HUES48 (cell line): ENCODE measurements at regions not wholly inside any gene's neighbourhood (a gene's known extent, or its start where the extent isn't known, plus 50 kb on each side); places are given as distances from the start of the nearest gene placed in this dataset.

Source experiments
- H3K27ac ChIP-seq: one replicate; pipeline ENCODE4 v1.7.0; 2013; ENCODE audit warnings: low read depth, low read length, inconsistent platforms
- H3K27me3 ChIP-seq: 2 replicates; pipeline ENCODE4 v1.6.1; 2013; ENCODE audit warnings: mild to moderate bottlenecking, low read length; ENCODE audit not compliant: control insufficient read depth, insufficient read depth
- H3K36me3 ChIP-seq: 2 replicates; pipeline ENCODE4 v1.6.1; 2013; ENCODE audit warnings: low read length; ENCODE audit not compliant: control insufficient read depth, insufficient read depth
- H3K4me1 ChIP-seq: 2 replicates; pipeline ENCODE4 v1.6.1; 2013; ENCODE audit warnings: mild to moderate bottlenecking, low read length; ENCODE audit not compliant: control insufficient read depth, insufficient read depth
- H3K4me3 ChIP-seq: 2 replicates; pipeline ENCODE4 v1.5.1; 2013; ENCODE audit warnings: mild to moderate bottlenecking, low read depth, low read length
- H3K9ac ChIP-seq: 2 replicates; pipeline ENCODE4 v1.6.1; 2013; ENCODE audit warnings: mild to moderate bottlenecking, low read depth, low read length, moderate library complexity
- H3K9me3 ChIP-seq: 2 replicates; pipeline ENCODE4 v1.6.1; 2013; ENCODE audit warnings: low read length; ENCODE audit not compliant: control insufficient read depth, insufficient read depth

- no peaks in the 10 kb centered on the region for H3K4me1 ChIP-seq
- no peak overlapping the region for H3K4me3 ChIP-seq
- H3K9me3 ChIP-seq = no peaks in the 10 kb centered on the region
- no peaks in the 10 kb centered on the region for H3K27me3 ChIP-seq
- H3K27ac ChIP-seq = no peak overlapping the region
- H3K36me3 ChIP-seq = no peaks in the 10 kb centered on the region
- no peak overlapping the region for H3K9ac ChIP-seq
These were observed 921.9 kb downstream of the ADGRL2 start for GRCh38 chr1:82722608-82723007.

DNA sequence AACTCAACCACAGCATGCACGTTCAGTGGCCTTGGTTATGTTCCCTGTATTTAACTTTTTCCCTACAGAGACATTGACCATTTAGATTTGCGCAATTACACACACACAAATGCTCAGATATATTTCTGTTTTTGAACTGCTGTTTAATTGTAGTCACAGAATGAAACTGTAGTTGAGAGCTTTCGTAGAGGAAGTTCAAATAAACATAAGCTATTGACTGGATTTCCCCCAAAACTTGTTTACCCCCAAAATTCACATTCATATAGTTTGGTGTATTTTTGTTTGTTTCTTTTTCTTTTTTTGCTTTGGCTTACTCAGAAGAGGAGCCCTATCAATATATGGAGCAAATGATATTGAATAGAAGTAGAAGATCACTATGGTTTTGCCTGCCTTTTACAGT, 921.0 kb downstream of the ADGRL2 start:
- Histone ChIP-seq H3K9me3 (no peaks in the 10 kb centered on the region), H3K4me1 (no peaks in the 10 kb centered on the region), H3K27ac (no peak overlapping the region), H3K27me3 (no peaks in the 10 kb centered on the region), H3K4me3 (no peak overlapping the region), H3K9ac (no peak overlapping the region), H3K36me3 (no peaks in the 10 kb centered on the region)

DNA sequence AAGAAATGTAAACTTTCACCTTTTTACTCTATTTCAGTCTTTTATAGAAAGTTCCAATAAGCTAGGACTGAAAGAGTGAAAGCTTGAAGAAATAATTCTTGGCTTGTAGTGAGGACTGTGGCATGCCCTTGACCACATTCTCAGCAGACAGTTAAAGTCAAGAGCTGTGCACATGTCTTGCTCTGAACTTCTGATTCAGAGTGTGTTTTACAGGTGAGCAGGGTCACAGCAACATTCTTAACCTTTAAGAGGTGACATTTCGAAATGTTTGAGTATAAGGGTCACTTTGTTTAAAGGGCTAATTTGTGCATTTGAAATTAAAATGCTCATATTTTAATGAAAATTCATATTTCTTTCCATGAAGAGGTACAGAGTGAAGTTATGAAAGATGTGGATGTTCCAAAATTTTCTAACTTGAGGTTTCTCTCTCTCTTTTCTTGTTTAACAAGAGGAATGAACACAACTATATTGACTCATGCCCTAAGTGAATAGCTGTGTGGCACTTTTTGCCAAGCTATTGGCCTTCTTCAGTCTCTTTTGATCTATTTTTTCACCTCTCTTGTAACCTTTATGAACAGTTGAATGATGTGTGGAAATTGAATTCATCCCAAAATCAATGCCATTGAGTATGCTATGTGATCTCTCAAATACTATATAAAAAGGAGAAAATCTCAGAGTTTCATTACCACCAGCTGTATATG, 918.1 kb downstream of the ADGRL2 start:
- no peaks in the 10 kb centered on the region for H3K36me3 ChIP-seq
- no peaks in the 10 kb centered on the region for H3K27me3 ChIP-seq
- H3K9ac ChIP-seq = no peak overlapping the region
- no peak overlapping the region for H3K4me3 ChIP-seq
- no peaks in the 10 kb centered on the region for H3K9me3 ChIP-seq
- no peak overlapping the region for H3K27ac ChIP-seq
- no peaks in the 10 kb centered on the region for H3K4me1 ChIP-seq

- no peak overlapping the region for H3K4me3 ChIP-seq
- no peaks in the 10 kb centered on the region for H3K36me3 ChIP-seq
- no peak overlapping the region for H3K27ac ChIP-seq
- H3K9ac ChIP-seq = no peak overlapping the region
- no peaks in the 10 kb centered on the region for H3K9me3 ChIP-seq
- no peaks in the 10 kb centered on the region for H3K27me3 ChIP-seq
- H3K4me1 ChIP-seq = no peaks in the 10 kb centered on the region
These were observed 909.4 kb downstream of the ADGRL2 start for GRCh38 chr1:82710091-82710490.

- Histone ChIP-seq H3K4me1 (no peaks in the 10 kb centered on the region), H3K27ac (no peak overlapping the region), H3K9ac (no peak overlapping the region), H3K4me3 (no peak overlapping the region), H3K9me3 (no peaks in the 10 kb centered on the region), H3K36me3 (no peaks in the 10 kb centered on the region), H3K27me3 (no peaks in the 10 kb centered on the region)
These were observed 906.9 kb downstream of the ADGRL2 start for GRCh38 chr1:82707681-82708080.

GRCh38 chr1:82706741-82707140, 906.0 kb downstream of the ADGRL2 start:
- Histone ChIP-seq H3K9me3 (no peaks in the 10 kb centered on the region), H3K27ac (no peak overlapping the region), H3K27me3 (no peaks in the 10 kb centered on the region), H3K4me3 (no peak overlapping the region), H3K9ac (no peak overlapping the region), H3K36me3 (no peaks in the 10 kb centered on the region), H3K4me1 (no peaks in the 10 kb centered on the region)

GRCh38 chr1:82704966-82705365, 904.2 kb downstream of the ADGRL2 start:
- Histone ChIP-seq H3K4me3 (no peak overlapping the region), H3K36me3 (no peaks in the 10 kb centered on the region), H3K4me1 (no peaks in the 10 kb centered on the region), H3K9ac (no peak overlapping the region), H3K27ac (no peak overlapping the region), H3K9me3 (no peaks in the 10 kb centered on the region), H3K27me3 (no peaks in the 10 kb centered on the region)

- Histone ChIP-seq H3K4me1 (no peaks in the 10 kb centered on the region), H3K4me3 (no peak overlapping the region), H3K27me3 (no peaks in the 10 kb centered on the region), H3K36me3 (no peaks in the 10 kb centered on the region), H3K9me3 (no peaks in the 10 kb centered on the region), H3K27ac (no peak overlapping the region), H3K9ac (no peak overlapping the region)
These were observed 903.7 kb downstream of the ADGRL2 start for GRCh38 chr1:82704393-82704792.

DNA sequence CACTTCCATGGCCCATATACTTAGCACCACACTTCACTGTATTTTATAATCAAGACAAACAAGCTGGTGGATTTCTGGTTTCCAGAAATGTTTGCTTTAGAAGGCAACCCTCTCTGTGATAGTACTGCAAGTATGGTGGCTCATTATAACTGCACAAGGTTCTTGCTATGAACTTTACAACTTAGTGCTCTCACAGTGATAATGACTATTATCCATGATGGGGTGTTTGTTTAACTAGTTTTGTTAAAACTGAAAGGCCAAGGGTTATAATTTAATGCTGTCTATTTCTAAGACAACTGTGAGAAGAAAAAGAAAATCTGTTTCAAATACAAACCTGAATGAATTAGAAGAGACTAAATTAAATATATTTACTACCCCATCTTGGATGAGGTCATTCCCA, 903.2 kb downstream of the ADGRL2 start:
- H3K9ac ChIP-seq = no peak overlapping the region
- no peaks in the 10 kb centered on the region for H3K36me3 ChIP-seq
- no peaks in the 10 kb centered on the region for H3K27me3 ChIP-seq
- H3K27ac ChIP-seq = no peak overlapping the region
- no peaks in the 10 kb centered on the region for H3K4me1 ChIP-seq
- no peaks in the 10 kb centered on the region for H3K9me3 ChIP-seq
- H3K4me3 ChIP-seq = no peak overlapping the region

DNA sequence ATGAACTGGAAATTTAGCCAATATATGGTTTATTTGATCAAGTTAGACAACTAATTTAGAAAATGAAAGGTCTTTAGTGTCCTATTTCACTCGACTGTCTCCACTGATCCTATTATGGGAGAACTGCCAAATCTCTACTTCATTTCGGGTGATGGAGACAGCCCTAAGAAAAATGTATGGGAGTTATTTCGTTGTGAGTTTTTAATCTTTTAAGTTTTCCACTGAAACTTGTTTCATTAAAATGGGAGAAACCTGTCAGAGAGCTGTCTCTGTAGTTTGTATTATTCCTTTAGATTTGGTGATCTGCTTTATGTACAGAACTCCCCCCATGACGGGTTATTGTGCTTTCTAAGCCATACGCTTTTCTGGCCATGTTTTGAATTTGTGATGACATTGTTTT, 899.7 kb downstream of the ADGRL2 start:
- Histone ChIP-seq H3K4me3 (no peak overlapping the region), H3K27ac (no peak overlapping the region), H3K36me3 (no peaks in the 10 kb centered on the region), H3K9me3 (no peaks in the 10 kb centered on the region), H3K9ac (no peak overlapping the region), H3K27me3 (no peaks in the 10 kb centered on the region), H3K4me1 (no peaks in the 10 kb centered on the region)

GRCh38 chr1:82697965-82698364, 897.2 kb downstream of the ADGRL2 start:
- Histone ChIP-seq H3K9ac (no peak overlapping the region), H3K36me3 (no peaks in the 10 kb centered on the region), H3K27ac (no peak overlapping the region), H3K9me3 (no peaks in the 10 kb centered on the region), H3K4me3 (no peak overlapping the region), H3K4me1 (no peaks in the 10 kb centered on the region), H3K27me3 (no peaks in the 10 kb centered on the region)

GRCh38 chr1:82695443-82695842, 894.7 kb downstream of the ADGRL2 start:
- Histone ChIP-seq H3K36me3 (no peaks in the 10 kb centered on the region), H3K4me1 (no peaks in the 10 kb centered on the region), H3K27ac (no peak overlapping the region), H3K27me3 (no peaks in the 10 kb centered on the region), H3K9me3 (no peaks in the 10 kb centered on the region), H3K4me3 (no peak overlapping the region), H3K9ac (no peak overlapping the region)
